Lung microvascular endothelial cell (primary cell): ENCODE measurements at regions not wholly inside any gene's neighbourhood (a gene's known extent, or its start where the extent isn't known, plus 50 kb on each side); places are given as distances from the start of the nearest gene placed in this dataset.

ENCODE experiments used
- DNase-seq, 2 donors: peaks; one replicate each; pipeline versions ENCODE4 v3.0.0 to v3.0.0-alpha.2; 2010; ENCODE audit warnings: low read depth in 2 of 2

DNA sequence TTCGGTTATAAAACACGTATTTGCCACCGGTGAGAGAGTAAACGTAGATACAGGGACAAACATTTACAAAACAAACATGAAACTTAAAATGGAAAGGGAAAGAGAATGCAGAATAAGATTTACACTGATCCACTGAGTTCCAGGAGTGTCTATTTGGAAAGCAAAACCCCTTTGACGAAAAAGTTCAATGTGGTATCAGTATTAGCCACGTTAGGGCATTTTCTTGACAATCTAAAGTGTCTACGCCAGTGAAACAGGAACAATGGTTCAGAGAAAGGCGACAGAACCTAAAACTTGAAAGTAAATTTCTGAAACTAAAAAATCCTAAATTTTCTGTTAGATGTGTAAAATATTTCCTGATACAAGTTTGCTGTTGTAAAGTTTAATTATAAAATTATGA is 278.5 kb upstream of the TENM3 start:
- DNase-seq = no peak

DNA sequence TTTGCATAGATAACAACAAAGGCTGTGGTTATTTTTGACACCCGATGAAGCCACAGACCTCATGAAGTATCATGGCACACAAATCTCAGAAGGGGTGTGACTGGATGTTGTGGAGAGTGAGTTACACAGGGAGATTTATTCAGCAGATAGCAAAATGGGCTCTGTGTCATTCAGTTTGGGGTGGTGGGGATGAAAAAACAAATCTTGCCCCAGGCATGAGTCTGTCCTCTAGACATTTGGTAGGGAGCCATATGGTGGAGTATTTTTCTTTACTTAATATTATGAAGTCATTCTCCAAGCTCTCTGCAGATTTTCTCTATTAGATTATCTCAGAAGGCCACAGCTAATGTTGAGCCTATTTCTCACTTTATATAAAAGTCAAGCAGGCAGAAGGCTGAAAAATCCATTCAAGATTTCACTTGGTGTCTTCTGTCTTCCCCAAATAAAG is 277.1 kb upstream of the TENM3 start:
- no peak for DNase-seq

DNA sequence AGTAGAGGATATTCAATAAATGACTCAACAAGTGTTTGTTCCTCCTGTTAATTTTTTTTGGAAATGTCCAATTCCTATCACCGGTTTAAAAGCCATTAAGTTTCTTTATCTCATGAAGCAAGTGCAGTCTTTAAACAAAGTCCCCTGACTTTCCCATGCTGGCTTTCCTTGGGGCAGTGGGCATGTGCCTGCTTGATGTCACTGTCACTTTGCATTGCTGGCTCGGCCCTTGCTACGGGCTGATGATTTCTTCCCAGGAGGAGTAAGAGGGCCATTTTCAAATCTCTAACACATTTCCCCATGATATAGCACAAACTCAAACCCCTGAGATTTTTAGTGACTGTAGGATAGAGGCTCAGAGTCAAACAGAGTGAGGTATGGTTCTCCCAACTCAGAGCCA is 275.8 kb upstream of the TENM3 start:
- no peak for DNase-seq

DNA sequence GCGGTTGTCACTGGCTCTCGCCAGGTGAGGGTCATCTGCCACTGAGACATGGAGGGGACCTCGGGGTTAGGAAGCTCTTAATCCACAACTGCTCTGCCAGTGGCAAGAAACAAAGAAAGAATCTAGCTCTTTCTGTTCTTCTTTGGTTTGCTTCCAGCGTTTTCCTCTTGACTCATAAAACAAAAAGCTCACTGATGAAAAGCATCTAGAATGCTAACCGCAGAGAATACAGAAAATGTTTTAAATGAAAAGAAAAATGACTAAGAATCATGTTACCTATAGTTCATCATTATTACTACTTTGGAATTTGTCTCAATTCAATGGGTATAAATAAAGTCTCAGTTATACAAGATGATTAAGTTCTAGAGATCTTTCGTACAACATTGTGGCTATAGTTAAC is 274.8 kb upstream of the TENM3 start:
- DNase-seq = no peak

DNA sequence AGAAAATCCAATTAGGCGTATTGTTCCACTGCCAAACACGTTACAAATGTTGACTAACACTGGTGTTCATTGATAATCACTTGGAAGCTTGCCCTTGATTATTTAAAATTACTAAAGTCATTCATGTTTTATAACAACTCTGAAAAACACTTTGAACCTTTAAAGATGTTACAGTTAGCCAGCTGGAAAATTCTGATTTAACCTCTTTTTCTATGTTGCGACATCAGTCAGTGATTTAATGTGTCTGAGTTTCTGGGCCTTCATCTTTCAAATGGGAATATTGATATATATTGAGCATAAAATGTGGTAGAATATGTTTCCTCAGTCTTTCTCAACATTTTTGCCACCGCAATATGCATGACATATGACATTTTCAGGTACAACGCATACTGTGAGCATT is 274.1 kb upstream of the TENM3 start:
- DNase-seq = no peak

DNA sequence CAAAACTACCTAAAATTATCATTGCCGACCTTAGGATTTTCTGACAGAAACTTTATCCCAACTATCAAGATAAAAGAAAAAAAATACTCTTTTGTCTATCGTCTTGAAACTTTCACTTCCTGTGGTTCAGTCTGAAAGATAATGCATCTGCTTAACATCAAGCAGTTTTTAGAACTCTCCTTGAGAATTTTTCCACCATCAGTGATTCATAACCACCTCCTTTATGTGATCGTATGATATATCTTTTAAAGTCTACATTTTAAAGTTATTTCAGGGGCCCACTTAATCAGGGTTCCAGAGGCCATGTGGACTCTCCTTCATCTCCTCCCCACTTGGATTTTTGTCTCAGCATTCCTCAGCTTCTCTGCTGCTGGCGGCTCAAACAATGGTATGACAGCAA is 272.8 kb upstream of the TENM3 start:
- no peak for DNase-seq

DNA sequence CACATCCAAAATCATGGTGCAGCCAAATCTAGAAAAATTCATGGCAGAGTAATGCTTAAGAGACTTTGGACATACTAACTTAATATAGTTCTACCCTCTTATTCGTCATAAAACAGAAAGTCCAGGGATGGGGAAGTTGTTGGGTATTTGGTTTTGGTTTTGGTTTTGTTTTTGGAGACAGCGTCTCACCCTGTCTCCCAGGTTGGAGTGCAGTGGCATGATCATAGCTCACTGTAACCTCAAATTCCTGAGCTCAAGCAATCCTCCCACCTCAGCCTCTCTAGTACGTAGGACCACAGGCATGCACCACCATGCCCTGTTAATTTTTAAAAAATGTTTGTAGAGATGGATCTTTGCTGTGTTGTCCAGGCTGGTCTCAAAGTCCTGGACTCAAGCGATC is 271.8 kb upstream of the TENM3 start:
- DNase-seq = no peak

DNA sequence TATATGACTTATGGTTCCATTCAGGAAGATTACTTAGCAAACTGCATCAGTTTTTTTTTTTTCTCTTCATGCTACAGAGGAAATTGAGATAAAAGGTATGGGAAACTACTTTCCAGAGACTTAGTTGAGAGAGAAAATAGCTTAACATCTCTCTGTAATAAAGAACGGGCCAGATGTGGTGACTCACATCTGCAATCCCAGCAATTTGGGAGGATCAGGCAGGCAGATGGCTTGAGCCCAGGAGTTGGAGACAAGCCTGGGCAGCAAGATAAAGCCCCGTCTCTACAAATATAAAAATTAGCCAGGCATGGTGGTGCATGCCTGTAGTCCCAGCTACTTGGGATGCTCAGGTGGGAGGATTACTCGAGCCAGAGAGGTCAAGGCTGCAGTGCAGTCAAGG is 271.2 kb upstream of the TENM3 start:
- DNase-seq = no peak

DNA sequence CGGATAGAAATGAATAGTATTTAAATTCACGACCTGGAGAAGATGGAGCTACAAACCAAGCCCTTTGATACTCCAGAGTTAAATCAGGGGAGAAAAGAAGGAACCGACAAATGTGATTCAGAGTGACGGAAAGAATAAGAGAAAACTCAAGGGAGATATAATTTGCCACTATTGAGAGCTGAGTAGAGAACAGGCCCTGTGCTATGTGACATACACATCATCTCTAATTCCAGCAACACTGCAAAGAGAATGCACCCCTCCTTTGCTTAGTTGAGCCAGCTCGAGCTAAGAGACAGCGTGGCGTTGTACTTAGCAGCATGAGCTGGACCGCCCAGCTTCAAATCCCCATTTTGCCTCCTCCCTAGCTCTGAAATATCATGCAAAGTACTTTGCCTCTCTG is 266.4 kb upstream of the TENM3 start:
- DNase-seq = no peak

DNA sequence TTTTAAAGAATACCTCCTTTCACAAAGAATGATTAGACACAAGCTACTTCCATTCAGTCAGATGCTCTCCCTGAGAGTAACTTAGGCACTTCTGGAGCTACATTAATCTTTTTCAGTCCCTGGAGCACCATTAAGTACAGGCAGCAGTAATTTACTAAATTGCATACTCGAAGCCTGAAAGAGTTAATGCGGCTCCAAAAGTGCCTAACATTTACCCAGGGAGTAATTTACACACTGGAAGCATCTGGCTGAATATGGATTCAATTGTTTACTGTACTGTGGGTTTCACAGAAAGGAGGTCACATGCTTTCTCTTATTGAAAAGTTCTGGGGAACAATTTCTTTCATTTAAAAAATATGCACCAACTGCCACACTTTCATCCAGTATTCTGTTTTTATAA is 260.8 kb upstream of the TENM3 start:
- DNase-seq = no peak

DNA sequence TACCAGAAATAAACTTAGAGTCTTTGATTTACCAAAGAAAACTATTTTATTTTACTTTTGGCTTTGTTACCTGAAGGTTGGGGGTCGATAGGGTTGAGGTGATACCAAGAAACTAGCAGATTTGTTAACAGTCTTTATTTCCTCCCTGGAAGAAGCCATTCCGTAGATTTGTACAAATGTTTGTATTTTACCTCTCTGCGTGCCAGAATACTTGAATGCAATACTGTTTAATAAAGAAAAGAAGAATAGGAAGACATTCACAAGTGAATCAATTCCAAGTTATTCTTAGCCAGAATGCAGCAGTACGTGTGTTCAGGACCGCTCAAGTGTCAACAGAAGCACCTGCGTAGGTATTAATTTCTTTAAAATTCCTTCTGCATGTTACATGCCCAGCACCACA is 260.3 kb upstream of the TENM3 start:
- no peak for DNase-seq

DNA sequence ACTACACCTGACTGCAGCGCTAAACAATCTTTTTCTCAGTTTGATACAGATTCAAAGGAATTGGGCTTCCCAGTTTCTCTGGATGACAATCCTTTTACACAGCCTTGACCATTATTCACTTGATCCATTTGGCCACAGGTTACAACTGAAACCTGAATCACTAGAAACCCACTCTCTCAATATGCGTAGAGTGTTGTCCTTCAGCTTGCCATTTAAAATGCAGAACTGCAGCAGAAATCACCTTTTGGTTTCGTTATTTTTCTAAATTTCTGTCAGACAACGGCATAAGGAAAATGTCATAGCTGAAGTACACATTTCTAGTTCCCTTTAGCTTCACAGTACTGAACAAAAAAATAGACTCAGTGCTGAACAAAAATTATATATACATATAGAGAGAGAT is 255.8 kb upstream of the TENM3 start:
- DNase-seq = no peak

DNA sequence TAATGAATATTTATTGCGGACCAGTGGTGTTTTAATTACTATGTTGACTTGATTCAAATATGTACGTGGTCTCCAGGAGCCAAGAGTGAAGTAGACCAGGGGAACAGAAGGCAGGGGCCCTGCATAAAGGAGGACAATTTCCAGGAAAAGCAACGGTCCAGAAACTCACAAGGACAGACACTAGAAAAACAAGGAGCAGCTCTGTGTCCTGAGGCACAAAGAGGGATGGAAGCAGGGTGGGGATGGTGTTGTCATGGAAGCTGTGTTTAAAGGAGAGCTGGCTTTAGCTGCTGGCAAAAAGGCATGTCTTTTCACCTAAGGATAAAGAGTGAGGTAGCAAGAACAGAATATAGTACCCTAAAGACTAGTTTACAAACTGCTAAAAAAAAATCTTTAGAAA is 254.1 kb upstream of the TENM3 start:
- no peak for DNase-seq

DNA sequence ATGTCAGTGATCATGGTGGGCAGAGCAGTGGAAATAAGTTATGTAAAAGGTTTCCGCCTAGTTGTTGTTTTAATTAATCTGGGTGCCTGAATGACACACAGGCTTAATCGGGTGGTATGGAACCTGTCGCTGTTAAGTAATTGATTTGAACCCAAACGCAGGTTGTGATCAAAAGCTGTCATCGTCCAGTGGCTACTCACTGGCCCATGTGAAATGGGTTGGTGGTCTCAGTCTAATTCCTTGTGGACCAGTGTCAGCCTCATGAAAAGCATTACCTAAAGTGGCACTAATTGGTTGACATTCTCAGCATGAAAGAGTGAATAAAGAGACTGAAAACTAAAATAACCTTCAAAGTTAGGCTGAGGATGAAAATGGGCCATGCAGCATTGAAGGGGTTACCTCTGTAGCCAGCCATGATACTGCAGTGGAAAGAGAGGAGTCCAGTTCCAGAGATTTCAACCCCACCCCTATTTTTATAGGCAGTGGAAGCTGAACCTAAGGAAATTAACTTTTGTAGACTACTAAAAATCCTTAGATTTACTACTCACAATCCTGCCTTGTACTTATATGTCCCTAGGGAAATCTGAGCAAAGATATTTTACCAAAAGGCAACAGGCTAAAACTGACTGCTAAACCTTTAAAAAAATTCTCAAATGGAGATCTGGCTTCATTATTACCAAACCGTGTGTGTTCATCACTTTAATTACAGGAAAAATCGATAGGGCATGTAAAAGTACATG is 251.7 kb upstream of the TENM3 start:
- no peak for DNase-seq

DNA sequence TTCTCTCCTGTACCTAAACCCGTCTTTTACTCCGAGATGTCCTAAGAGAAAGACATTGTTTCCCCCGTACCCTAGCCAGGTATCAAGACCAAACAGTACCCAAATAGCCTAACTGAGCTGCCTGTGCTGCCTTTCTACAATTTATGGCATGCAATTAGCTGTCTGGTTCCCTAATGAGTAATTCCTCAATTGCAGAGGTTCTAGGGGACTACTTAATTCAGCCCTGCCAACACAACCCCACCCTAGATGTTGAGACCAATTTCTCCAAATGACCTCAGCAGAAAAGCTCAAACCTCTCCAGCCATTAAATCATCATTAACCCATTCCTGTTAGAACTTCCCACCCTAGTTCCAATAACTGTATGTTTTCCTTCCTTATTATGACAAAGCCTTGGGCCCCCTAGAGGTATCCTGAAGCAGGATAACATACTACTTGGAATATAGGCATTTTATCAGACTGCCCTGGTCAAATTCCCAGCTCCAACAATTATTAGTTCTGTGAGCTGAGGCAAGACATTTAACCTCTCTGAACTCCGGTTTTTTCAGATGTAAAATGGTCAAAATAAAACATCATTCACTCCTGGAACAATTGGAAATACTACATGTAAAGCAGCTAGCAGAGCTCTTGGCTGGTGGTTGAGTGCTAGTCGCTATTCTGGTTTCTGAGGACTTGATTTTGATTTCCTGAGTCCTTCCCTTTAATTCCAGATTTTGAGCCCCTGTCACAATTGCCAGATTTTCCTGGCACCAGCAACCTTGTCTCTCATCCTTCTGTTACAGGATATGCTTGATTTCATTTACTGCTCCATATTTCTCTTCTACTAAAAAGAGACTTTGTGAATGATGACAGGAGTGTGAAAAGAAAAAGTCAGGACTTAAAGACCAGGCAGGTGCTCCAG is 244.6 kb upstream of the TENM3 start:
- no peak for DNase-seq

DNA sequence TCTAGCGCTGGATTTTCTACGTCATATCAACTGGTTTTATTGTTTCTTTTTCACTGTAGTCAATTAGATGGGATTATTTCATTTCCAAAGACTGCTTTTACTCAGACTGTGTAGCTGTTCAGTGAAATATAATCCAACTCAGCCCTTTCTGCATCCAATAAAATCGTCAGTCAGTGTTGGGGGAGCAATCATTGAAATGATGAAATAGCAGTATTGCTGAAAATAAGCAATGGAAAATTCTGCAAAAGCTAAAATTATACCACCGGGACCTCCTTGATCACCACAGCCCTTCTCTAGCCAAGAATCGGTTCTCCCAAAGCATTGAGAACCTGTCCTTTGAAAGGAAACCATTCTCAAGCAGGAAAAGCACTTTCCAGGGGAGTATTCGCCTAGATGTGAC is 243.1 kb upstream of the TENM3 start:
- no peak for DNase-seq

DNA sequence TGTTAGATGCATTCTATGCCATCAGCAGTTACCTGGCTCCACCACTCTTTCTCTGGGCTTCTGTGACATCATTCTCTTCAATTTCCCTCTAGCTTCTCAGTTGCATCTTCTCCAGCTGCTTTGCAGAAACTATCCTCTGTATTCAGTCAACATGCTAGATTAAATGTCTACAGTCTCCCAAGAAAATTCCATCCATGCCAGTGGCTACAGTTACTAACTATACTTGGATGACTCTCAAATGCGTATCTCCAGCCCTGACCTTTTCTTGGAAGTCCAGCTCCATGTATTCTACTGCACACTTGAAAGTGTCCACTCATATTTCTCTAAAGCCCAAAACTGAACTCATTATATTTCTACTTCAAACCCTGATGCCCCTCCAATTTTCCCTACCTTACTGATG is 232.3 kb upstream of the TENM3 start:
- DNase-seq = no peak

DNA sequence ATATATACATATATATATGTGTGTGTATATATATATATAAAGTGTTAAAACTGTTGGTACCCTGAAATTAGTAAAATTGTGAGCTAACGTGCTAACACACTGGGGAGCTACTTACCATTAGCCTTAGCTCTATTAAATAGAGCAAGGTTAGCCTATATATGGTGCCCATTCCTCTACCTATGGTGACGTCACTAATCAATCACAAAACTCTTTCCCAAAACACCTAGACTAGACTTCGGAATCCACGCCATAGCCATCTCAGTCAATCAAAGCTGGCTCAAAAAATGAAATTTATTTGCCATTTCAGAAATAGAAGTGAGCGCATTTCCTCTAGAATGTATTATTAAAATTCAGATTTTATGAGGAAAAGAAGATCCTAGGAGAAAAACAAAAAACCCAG is 229.0 kb upstream of the TENM3 start:
- DNase-seq = no peak

DNA sequence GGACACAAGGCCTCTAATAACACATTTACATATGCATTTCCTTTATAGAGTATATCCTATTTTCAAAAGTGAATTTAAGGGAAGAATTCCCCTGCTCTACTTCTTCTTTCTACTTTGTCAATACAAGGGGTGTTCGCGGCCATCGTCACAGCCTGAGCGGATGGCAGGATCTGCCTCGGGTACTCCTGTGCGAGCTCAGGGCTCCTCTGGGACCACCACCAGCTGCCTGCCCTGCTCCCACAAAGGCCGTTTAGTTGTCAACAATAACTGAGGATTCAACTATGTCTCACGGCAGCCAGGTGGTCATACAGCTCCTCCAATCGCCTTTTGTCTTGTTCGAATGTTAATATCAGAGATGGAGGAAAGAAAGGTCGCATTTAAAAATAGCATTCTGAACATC is 228.2 kb upstream of the TENM3 start:
- DNase-seq = no peak

DNA sequence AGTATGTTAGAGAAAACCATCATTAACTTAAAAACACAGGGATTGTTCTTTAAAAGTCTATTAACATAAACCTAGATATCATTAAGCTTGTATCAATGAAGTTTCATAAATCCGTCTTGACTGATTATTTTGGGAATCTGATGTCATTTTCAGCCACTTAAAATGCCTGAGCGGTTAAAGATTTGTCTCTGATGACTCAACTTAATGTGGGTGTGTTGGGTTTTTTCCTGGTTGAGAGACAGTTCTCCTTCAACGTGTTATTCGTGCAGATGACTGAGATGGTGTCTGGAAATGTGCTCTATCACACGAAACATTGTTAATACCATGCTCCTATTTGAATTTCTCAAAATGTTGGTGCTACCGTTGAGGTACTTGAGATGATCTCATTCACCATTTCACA is 227.3 kb upstream of the TENM3 start:
- DNase-seq = no peak

DNA sequence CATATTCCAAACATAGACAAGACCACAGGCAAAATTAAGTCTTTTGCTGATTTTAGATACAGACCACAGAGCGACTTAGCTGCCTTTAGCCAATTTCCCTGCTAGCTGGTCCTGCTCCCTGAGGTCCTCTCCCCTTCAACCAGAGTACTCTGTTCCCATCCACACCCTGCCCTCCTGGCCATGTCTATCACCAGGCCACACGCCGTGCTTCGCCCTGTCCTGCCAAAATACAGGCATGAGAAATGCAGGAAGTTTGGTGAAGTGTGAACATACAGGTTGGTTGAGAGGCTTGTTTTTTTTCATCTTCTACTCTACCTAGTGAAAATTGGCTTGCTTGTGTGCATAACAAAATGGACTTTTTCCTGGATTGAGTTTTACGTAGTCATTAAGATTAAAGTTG is 226.2 kb upstream of the TENM3 start:
- DNase-seq = no peak

DNA sequence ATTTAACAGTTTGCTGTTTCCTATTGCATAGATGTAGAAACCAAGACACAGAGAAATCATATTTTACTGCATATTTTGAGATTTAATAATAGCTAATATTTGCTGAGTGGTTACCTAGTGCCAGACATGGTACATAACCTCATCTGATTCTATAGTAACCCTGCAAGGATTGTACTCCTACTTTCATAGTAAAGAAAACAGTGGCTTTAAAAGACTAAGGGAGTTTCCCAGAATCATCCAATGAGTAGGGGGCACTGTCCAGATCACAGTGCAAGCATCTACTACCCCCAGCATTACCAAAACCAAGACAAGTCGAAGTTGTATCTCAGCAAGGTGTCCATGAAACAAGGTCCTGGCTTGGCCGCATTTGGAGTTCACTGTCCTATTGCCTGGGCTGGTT is 224.5 kb upstream of the TENM3 start:
- DNase-seq = no peak

DNA sequence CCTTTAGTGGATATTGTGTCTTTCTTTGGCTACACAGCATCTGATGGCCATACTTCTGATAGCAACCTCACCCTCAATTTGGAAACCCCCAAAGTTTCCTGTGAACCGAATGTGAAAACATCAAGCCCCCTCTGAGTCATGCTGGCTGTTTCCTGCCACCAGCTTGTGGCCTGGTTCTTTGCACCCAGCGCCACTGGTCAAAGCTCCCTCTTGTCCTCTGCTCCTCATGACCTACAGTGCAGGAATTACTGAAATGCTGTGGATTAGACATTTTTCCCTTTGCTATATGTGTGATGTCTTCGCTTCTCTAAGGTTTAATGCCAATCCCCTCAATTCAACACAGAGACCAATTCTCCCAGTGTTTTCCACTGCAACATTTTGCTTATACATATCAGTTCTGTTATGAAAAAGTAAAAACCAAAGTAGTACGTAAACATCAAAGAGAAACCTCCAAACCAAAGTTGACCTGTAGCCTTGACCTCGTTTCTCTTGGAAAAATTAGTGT is 224.0 kb upstream of the TENM3 start:
- no peak for DNase-seq
